Keratinocyte (primary cell): ENCODE measurements at regions not wholly inside any gene's neighbourhood (a gene's known extent, or its start where the extent isn't known, plus 50 kb on each side); places are given as distances from the start of the nearest gene placed in this dataset.

Source experiments
- CTCF ChIP-seq, 3 experiments: IDR thresholded peaks in 1 of 3; conservative IDR thresholded peaks in 1 of 3; optimal IDR thresholded peaks in 1 of 3; 2 replicates in 2 of 3; 3 replicates in 1 of 3; pipeline versions ENCODE3 to v1.5.1; 2011; ENCODE audit warnings: low read length in 3 of 3, mild to moderate bottlenecking in 3 of 3, moderate library complexity in 2 of 3, control low read depth in 1 of 3, inconsistent platforms in 1 of 3; ENCODE audit not compliant: insufficient read depth in 2 of 3; ENCODE audit errors: extremely low read depth in 1 of 3
- EZH2 ChIP-seq: IDR thresholded peaks from one replicate; pipeline ENCODE4 v1.6.1; 2012; ENCODE audit warnings: inconsistent platforms, mild to moderate bottlenecking, low read length, moderate library complexity

- TF ChIP-seq CTCF (optimal IDR thresholded peaks at IDR 0.05 in 1 of 3, IDR thresholded peaks at IDR 0.05 in 1 of 3, conservative IDR thresholded peaks at IDR 0.05 in 1 of 3; ENCODE audit: extremely low read depth in 1 of 3, insufficient read depth in 2 of 3, low read length in 3 of 3): no peak
- no peak for TF ChIP-seq EZH2
These were observed 163.0 kb upstream of the PELI2 start for GRCh38 chr14:55955175-55955574.
